Astrocyte (in vitro differentiated cells and primary cell): ENCODE measurements at regions not wholly inside any gene's neighbourhood (a gene's known extent, or its start where the extent isn't known, plus 50 kb on each side); places are given as distances from the start of the nearest gene placed in this dataset.

Experiments
- DNase-seq: peaks from one replicate; pipeline ENCODE4 v3.0.0-alpha.2; 2010; ENCODE audit warnings: low read depth
- FAIRE-seq: peaks from 2 replicates; lab custom pipeline; 2011; peaks lifted over from hg19 to GRCh38; lab: Jason Lieb, UNC
- H2AFZ ChIP-seq: 2 replicates; pipeline ENCODE4 v1.6.0; 2012; ENCODE audit warnings: low read depth, low read length, inconsistent platforms
- H3K27ac ChIP-seq: 2 replicates; pipeline ENCODE4 v1.5.1; 2011; ENCODE audit warnings: low read depth, low read length, inconsistent platforms
- H3K27me3 ChIP-seq: 2 replicates; pipeline ENCODE4 v1.6.0; 2011; ENCODE audit warnings: low read length, inconsistent platforms; ENCODE audit not compliant: insufficient read depth
- H3K36me3 ChIP-seq: 2 replicates; pipeline ENCODE4 v1.5.1; 2011; ENCODE audit warnings: low read length, inconsistent platforms; ENCODE audit not compliant: insufficient read depth
- H3K4me1 ChIP-seq: 2 replicates; pipeline ENCODE4 v1.5.1; 2011; ENCODE audit warnings: low read length, inconsistent platforms; ENCODE audit not compliant: insufficient read depth
- H3K4me2 ChIP-seq: 2 replicates; pipeline ENCODE4 v1.6.0; 2012; ENCODE audit warnings: low read length, inconsistent platforms
- H3K4me3 ChIP-seq: 2 replicates; pipeline ENCODE4 v1.5.1; 2011; ENCODE audit warnings: low read depth, mild to moderate bottlenecking, low read length, inconsistent platforms; ENCODE audit not compliant: insufficient read depth
- H3K79me2 ChIP-seq: 2 replicates; pipeline ENCODE4 v1.6.0; 2012; ENCODE audit warnings: mild to moderate bottlenecking, low read length, inconsistent platforms; ENCODE audit not compliant: insufficient read depth
- H3K9ac ChIP-seq: 2 replicates; pipeline ENCODE4 v1.6.0; 2012; ENCODE audit warnings: mild to moderate bottlenecking, low read length, inconsistent platforms
- H3K9me3 ChIP-seq: 2 replicates; pipeline ENCODE4 v1.5.1; 2012; ENCODE audit warnings: low read depth, mild to moderate bottlenecking, low read length, inconsistent platforms; ENCODE audit not compliant: insufficient read depth
- H4K20me1 ChIP-seq: 2 replicates; pipeline ENCODE4 v1.6.0; 2012; ENCODE audit warnings: low read length, inconsistent platforms; ENCODE audit not compliant: insufficient read depth
- H3K27ac Mint-ChIP-seq: one replicate; pipeline ENCODE4 v1.8.0; 2021; ENCODE audit warnings: mild to moderate bottlenecking, mixed read lengths; ENCODE audit not compliant: unreplicated experiment
- H3K27me3 Mint-ChIP-seq: one replicate; pipeline ENCODE4 v1.8.0; 2021; ENCODE audit warnings: low read depth, mixed read lengths; ENCODE audit not compliant: unreplicated experiment
- H3K36me3 Mint-ChIP-seq: one replicate; pipeline ENCODE4 v1.8.0; 2021; ENCODE audit warnings: low read depth, mixed read lengths; ENCODE audit not compliant: unreplicated experiment
- H3K4me1 Mint-ChIP-seq: one replicate; pipeline ENCODE4 v1.8.0; 2021; ENCODE audit warnings: low read depth, mixed read lengths; ENCODE audit not compliant: unreplicated experiment
- H3K4me3 Mint-ChIP-seq: one replicate; pipeline ENCODE4 v1.8.0; 2021; ENCODE audit warnings: mild to moderate bottlenecking, moderate library complexity, mixed read lengths; ENCODE audit not compliant: unreplicated experiment
- H3K9me3 Mint-ChIP-seq: one replicate; pipeline ENCODE4 v1.8.0; 2021; ENCODE audit warnings: mild to moderate bottlenecking, mixed read lengths; ENCODE audit not compliant: unreplicated experiment
- EZH2 ChIP-seq: IDR thresholded peaks from 2 replicates; pipeline ENCODE4 v1.6.1; 2012; ENCODE audit warnings: mild to moderate bottlenecking, low read length, inconsistent platforms; ENCODE audit not compliant: insufficient read depth
- TF ChIP-seq, protein P1 (sequence below): IDR thresholded peaks from 2 replicates; pipeline ENCODE4 v1.5.1; 2011; ENCODE audit warnings: low read depth, mild to moderate bottlenecking, inconsistent platforms, low read length, moderate library complexity; ENCODE audit not compliant: insufficient read depth

DNA sequence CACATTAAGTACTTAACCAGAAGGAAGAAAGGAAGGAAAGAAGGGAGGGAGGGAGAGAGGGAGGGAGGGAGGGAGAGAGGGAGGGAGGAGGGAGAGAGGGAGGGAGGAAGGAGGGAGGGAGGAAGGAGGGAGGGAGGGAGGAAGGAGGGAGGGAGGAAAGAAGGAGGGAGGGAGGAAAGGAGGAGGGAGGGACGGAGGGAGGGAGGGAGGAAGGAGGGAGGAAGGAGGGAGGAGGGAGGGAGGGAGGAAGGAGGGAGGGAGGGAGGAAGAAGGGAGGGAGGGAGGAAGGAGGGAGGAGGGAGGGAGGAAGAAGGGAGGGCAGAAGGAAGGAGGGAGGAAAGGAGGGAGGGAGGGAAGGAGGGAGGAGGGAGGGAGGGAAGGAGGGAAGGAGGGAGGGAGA lies 363.3 kb downstream of the MBD2 start:
- Histone ChIP-seq H3K36me3 (no peaks in the 10 kb centered on the region), H3K27me3 (no peaks in the 10 kb centered on the region), H3K4me1 (no peaks in the 10 kb centered on the region), H3K9me3 (no peaks in the 10 kb centered on the region), H3K4me2 (no peak overlapping the region), H3K4me3 (no peak overlapping the region), H3K27ac (no peak overlapping the region), H4K20me1 (no peaks in the 10 kb centered on the region), H2AFZ (no peak overlapping the region), H3K9ac (no peak overlapping the region), H3K79me2 (no peaks in the 10 kb centered on the region)
- Mint-ChIP-seq H3K27ac (no peak overlapping the region), H3K36me3 (no peaks in the 10 kb centered on the region), H3K27me3 (no peaks in the 10 kb centered on the region), H3K4me1 (no peaks in the 10 kb centered on the region), H3K4me3 (no peak overlapping the region), H3K9me3 (no peaks in the 10 kb centered on the region)
- peak; percentile 41 for DNase-seq
- TF ChIP-seq, protein P1, sequence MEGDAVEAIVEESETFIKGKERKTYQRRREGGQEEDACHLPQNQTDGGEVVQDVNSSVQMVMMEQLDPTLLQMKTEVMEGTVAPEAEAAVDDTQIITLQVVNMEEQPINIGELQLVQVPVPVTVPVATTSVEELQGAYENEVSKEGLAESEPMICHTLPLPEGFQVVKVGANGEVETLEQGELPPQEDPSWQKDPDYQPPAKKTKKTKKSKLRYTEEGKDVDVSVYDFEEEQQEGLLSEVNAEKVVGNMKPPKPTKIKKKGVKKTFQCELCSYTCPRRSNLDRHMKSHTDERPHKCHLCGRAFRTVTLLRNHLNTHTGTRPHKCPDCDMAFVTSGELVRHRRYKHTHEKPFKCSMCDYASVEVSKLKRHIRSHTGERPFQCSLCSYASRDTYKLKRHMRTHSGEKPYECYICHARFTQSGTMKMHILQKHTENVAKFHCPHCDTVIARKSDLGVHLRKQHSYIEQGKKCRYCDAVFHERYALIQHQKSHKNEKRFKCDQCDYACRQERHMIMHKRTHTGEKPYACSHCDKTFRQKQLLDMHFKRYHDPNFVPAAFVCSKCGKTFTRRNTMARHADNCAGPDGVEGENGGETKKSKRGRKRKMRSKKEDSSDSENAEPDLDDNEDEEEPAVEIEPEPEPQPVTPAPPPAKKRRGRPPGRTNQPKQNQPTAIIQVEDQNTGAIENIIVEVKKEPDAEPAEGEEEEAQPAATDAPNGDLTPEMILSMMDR = no peak
- no peak for TF ChIP-seq EZH2
- no peak for FAIRE-seq

DNA sequence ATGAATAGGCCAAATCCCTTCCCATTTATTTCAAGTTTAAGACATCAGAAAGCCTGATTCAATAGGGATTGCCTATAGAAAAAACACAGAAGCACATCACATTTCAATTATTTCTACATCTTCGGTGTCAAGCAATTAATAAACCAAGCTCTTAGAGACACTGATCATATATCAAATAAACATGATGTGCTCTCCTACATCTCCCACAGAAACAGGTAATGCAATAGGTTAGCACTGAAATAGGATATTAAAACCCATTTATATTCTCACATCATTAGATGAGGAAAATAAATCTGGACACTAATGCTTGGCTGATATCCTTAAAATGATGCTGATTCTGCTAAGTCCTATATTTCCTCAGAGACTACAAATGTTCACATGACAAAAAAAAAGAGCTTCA lies 364.7 kb downstream of the MBD2 start:
- no peaks in the 10 kb centered on the region for H4K20me1 ChIP-seq
- Mint-ChIP-seq H3K9me3 (no peaks in the 10 kb centered on the region), H3K4me3 (no peak overlapping the region), H3K36me3 (no peaks in the 10 kb centered on the region), H3K4me1 (no peaks in the 10 kb centered on the region), H3K27me3 (no peaks in the 10 kb centered on the region), H3K27ac (no peak overlapping the region)
- H3K9me3 ChIP-seq = no peaks in the 10 kb centered on the region
- no peak overlapping the region for H3K4me2 ChIP-seq
- H3K4me3 ChIP-seq = no peak overlapping the region
- no peaks in the 10 kb centered on the region for H3K27me3 ChIP-seq
- H3K36me3 ChIP-seq = no peaks in the 10 kb centered on the region
- H3K27ac ChIP-seq = no peak overlapping the region
- no peak overlapping the region for H3K9ac ChIP-seq
- DNase-seq (no peak), FAIRE-seq (no peak)
- no peak overlapping the region for H2AFZ ChIP-seq
- no peaks in the 10 kb centered on the region for H3K79me2 ChIP-seq
- H3K4me1 ChIP-seq = no peaks in the 10 kb centered on the region
- TF ChIP-seq, protein P1 = no peak
- no peak for TF ChIP-seq EZH2

DNA sequence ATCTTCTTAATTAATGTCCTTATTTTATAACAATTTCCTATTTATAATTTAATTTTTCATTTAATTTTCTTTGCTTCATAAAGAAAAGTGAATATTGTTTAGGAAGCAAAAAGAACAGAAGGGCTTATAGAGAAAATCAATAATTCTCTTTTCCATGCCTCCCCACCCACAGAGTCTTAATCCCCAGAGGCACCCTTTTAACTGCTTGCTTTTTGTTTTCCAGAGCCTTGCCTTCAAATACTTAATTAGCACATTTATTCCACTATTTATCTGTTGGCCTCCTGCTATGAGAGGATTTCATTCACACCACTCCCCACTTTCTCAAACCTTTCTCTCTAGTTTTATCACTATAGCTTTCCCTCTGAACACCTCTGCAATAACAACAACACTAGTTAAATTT lies 373.6 kb downstream of the MBD2 start:
- FAIRE-seq = no peak
- no peak overlapping the region for H3K27ac Mint-ChIP-seq
- no peak overlapping the region for H3K4me3 Mint-ChIP-seq

More for the DNA sequence above, 373.6 kb downstream of the MBD2 start:
- Mint-ChIP-seq H3K9me3 (no peaks in the 10 kb centered on the region), H3K36me3 (no peaks in the 10 kb centered on the region), H3K27me3 (no peaks in the 10 kb centered on the region), H3K4me1 (no peaks in the 10 kb centered on the region)
- Histone ChIP-seq H3K4me1 (no peaks in the 10 kb centered on the region), H3K79me2 (no peaks in the 10 kb centered on the region), H3K36me3 (no peaks in the 10 kb centered on the region), H2AFZ (no peak overlapping the region), H3K4me2 (no peak overlapping the region), H3K4me3 (no peak overlapping the region), H3K27ac (no peak overlapping the region), H3K9ac (no peak overlapping the region), H4K20me1 (no peaks in the 10 kb centered on the region), H3K9me3 (no peaks in the 10 kb centered on the region), H3K27me3 (no peaks in the 10 kb centered on the region)
- TF ChIP-seq, protein P1 = no peak
- no peak for TF ChIP-seq EZH2
- DNase-seq = no peak
